Stomach (tissue), 8 donors: ENCODE measurements at regions not wholly inside any gene's neighbourhood (a gene's known extent, or its start where the extent isn't known, plus 50 kb on each side); places are given as distances from the start of the nearest gene placed in this dataset.

Experiments used
- DNase-seq, 2 donors: peaks; one replicate each; pipeline versions ENCODE4 v3.0.0 to v3.0.0-alpha.2; 2013 to 2019
- H3K27ac ChIP-seq, 5 donors: fragments of 200-600 bp in 4 of 5; sonication (generic) in 4 of 5; one replicate each; pipeline ENCODE4 v1.5.1; 2013 to 2019; ENCODE audit warnings: mild to moderate bottlenecking in 1 of 5, moderate library complexity in 1 of 5
- H3K27me3 ChIP-seq, 3 donors: fragments of 200-600 bp; sonication (generic); one replicate each; pipeline ENCODE4 v1.5.1; 2017 to 2019; ENCODE audit warnings: mixed run types in 1 of 3
- H3K36me3 ChIP-seq, 4 donors: fragments of 200-600 bp; sonication (generic); 1 replicate in 3 of 4; 2 replicates in 1 of 4; pipeline ENCODE4 v1.5.1; 2016 to 2019
- H3K4me1 ChIP-seq, 4 donors: fragments of 200-600 bp; sonication (generic); one replicate each; pipeline ENCODE4 v1.5.1; 2016 to 2019
- H3K4me3 ChIP-seq, 4 donors: fragments of 200-600 bp; sonication (generic) in 3 of 4; one replicate each; pipeline ENCODE4 v1.5.1; 2016 to 2019; ENCODE audit warnings: mild to moderate bottlenecking in 1 of 4
- H3K9me3 ChIP-seq, 4 donors: fragments of 200-600 bp; sonication (generic); one replicate each; pipeline ENCODE4 v1.5.1; 2016 to 2019
- CTCF ChIP-seq, 7 experiments: fragments of 450-650 bp in 4 of 7; fragments of 200-600 bp in 3 of 7; sonication (generic) in 3 of 7; IDR thresholded peaks; one replicate each; pipeline ENCODE4 v1.5.1; 2016 to 2019; ENCODE audit warnings: antibody characterized with exemption in 7 of 7, control low read depth in 2 of 7, mild to moderate bottlenecking in 1 of 7
- EP300 ChIP-seq: sonication (generic); formaldehyde crosslinking; IDR thresholded peaks from one replicate; pipeline ENCODE4 v1.6.1; 2017; ENCODE audit warnings: antibody characterized with exemption
- POLR2A ChIP-seq, 4 donors: fragments of 450-650 bp; IDR thresholded peaks; one replicate each; pipeline ENCODE4 v1.6.1; 2016; ENCODE audit warnings: antibody characterized with exemption in 4 of 4, control low read depth in 2 of 4, mild to moderate bottlenecking in 1 of 4, moderate library complexity in 1 of 4
- POLR2AphosphoS5 ChIP-seq, 3 donors: sonication (generic); formaldehyde crosslinking; IDR thresholded peaks; one replicate each; pipeline ENCODE4 v1.6.1; 2016; ENCODE audit warnings: antibody characterized with exemption in 3 of 3
- WGBS, 5 donors: extraction: QIAGEN DNeasy Blood & Tissue Kit in 3 of 5; methylation state at CpG; one replicate each; pipeline versions ENCODE4 v1.1.5 to v1.1.7; 2013 to 2018; 5-methylcytosine and 5-hydroxymethylcytosine counted together
- intact Hi-C: fragments of 100-400 bp; cut with DNase I; formaldehyde crosslinking; loops from one replicate; pipeline ENCODE4 v1.15.1; 2023; ENCODE audit warnings: low total_unique reads
- donor health status: healthy with polysubstance abuse.
- donor health status: Bipolar disorder and iron deficiency.
- donor health status: healthy.

GRCh38 chr15:97085731-97086130 is 755.2 kb downstream of the NR2F2 start:
- TF ChIP-seq POLR2AphosphoS5 (IDR thresholded peaks at IDR 0.05) (no peak), POLR2A (IDR thresholded peaks at IDR 0.05) (no peak), CTCF (IDR thresholded peaks at IDR 0.05) (no peak), EP300 (no peak)
- no peak for DNase-seq
- Histone ChIP-seq H3K4me1 (peaks cover 0 to 16% (median 0%) of the 10 kb centered on the region in 4 donors), H3K9me3 (no peaks in the 10 kb centered on the region), H3K27ac (no peak overlapping the region), H3K4me3 (no peak overlapping the region), H3K27me3 (peaks cover 0 to 8% (median 0%) of the 10 kb centered on the region in 3 donors), H3K36me3 (no peaks in the 10 kb centered on the region)
- WGBS, 5 donors: 29 to 49% (median 46%) methylated on average over 13 of the region's 13 CpGs
- intact Hi-C loops: no loop called here

GRCh38 chr15:97087006-97087741 is 756.7 kb downstream of the NR2F2 start:
- H3K4me3 ChIP-seq: no peak overlapping the region
- H3K9me3 ChIP-seq: no peaks in the 10 kb centered on the region
- H3K36me3 ChIP-seq: no peaks in the 10 kb centered on the region
- H3K4me1 ChIP-seq: peaks cover 0 to 16% (median 0%) of the 10 kb centered on the region in 4 donors
- TF ChIP-seq EP300: no peak
- no peak for TF ChIP-seq CTCF (IDR thresholded peaks at IDR 0.05)
- no peak for TF ChIP-seq POLR2AphosphoS5 (IDR thresholded peaks at IDR 0.05)
- no peak for TF ChIP-seq POLR2A (IDR thresholded peaks at IDR 0.05)
- H3K27me3 ChIP-seq: peaks cover 0 to 8% (median 0%) of the 10 kb centered on the region in 3 donors
- intact Hi-C loops: no loop called here
- no peak overlapping the region for H3K27ac ChIP-seq
- no peak for DNase-seq
- 63 to 75% (median 71%) methylated on average over 3 of the region's 3 CpGs for WGBS, 5 donors

DNA sequence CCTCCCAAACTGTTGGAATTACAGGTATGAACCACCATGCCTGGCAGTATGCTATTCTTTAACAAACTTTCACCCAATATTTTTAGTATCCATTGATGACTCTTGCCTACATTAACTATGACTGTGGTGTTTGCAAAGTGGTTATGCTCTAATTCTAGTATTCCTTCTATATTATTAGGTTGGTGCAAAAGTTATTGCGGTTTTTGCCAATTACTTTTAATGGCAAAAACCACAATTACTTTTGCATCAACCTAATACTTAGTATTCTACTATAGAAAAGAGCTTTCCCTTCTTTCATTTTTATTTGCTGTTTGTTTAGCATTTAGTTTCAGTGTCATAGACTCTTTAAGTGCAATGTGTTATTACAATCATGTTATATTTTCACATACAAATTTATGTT is 760.6 kb downstream of the NR2F2 start:
- no peaks in the 10 kb centered on the region for H3K27me3 ChIP-seq
- peaks cover 0 to under 1% (median 0%) of the 10 kb centered on the region in 4 donors for H3K4me1 ChIP-seq
- H3K9me3 ChIP-seq: no peaks in the 10 kb centered on the region
- 87 to 95% (median 89%) methylated on average over 1 of the region's 1 CpG for WGBS, 5 donors
- TF ChIP-seq POLR2A (IDR thresholded peaks at IDR 0.05) (no peak), POLR2AphosphoS5 (IDR thresholded peaks at IDR 0.05) (no peak), EP300 (no peak), CTCF (IDR thresholded peaks at IDR 0.05) (no peak)
- intact Hi-C loops: no loop called here
- H3K27ac ChIP-seq: no peak overlapping the region
- DNase-seq: no peak
- H3K4me3 ChIP-seq: no peak overlapping the region
- no peaks in the 10 kb centered on the region for H3K36me3 ChIP-seq

DNA sequence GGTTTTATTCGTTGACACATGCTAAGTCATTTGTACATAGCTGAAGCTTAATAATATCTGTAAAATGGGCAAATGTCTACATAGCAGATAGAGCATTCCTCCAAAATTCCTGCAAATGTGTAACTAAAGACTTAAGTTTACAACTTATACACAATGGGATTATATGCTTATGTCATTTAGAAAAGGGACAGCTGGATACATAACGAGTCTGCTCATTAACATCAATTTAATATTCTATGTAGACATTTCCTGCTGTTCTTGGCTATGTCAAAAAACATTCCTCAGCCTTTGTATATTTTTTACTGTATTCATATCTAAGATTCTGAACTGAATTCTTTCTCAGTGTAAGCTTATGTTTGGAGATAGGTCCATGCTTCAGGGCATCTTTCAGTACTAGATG is 762.2 kb downstream of the NR2F2 start:
- Histone ChIP-seq H3K9me3 (no peaks in the 10 kb centered on the region), H3K27me3 (no peaks in the 10 kb centered on the region), H3K36me3 (no peaks in the 10 kb centered on the region), H3K4me1 (no peaks in the 10 kb centered on the region), H3K27ac (no peak overlapping the region), H3K4me3 (no peak overlapping the region)
- no peak for DNase-seq
- no peak for TF ChIP-seq POLR2AphosphoS5 (IDR thresholded peaks at IDR 0.05)
- TF ChIP-seq CTCF (IDR thresholded peaks at IDR 0.05): no peak
- no peak for TF ChIP-seq POLR2A (IDR thresholded peaks at IDR 0.05)
- TF ChIP-seq EP300: no peak
- intact Hi-C loops: no loop called here
- 66 to 91% (median 72%) methylated on average over 2 of the region's 2 CpGs for WGBS, 5 donors
